HPDE6-E6E7 (cell line): ENCODE measurements at regions not wholly inside any gene's neighbourhood (a gene's known extent, or its start where the extent isn't known, plus 50 kb on each side); places are given as distances from the start of the nearest gene placed in this dataset.
A peak's percentile ranks its signal among the peaks of the same experiment; 100 is the strongest.
"Not testable (repeated sequence)": the region's sequence is repeated elsewhere in the genome, so short reads cannot be mapped to it uniquely, and the experiment has no call there.

Source experiments
- DNase-seq: peaks from one replicate; pipeline ENCODE4 v3.0.0; 2011; ENCODE audit warnings: missing footprints; ENCODE audit errors: extremely low spot score

DNA sequence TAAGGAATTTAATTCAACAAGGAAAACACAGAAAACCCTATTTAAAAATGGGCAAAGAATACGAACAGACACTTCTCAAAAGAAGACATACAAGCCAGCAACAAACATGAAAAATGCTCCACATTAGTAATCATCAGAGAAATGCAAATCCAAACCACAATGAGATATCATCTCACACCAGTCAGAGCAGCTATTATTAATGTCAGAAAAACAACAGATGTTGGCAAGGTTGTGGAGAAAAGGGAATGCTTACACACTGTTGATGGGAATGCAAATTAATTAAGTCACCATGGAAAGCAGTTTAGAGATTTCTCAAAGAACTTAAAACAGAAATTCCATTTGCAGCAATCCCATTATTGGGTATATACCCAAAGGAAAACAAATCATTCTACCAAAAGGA lies 55.2 kb downstream of the GCC1 start:
- DNase-seq: no peak

DNA sequence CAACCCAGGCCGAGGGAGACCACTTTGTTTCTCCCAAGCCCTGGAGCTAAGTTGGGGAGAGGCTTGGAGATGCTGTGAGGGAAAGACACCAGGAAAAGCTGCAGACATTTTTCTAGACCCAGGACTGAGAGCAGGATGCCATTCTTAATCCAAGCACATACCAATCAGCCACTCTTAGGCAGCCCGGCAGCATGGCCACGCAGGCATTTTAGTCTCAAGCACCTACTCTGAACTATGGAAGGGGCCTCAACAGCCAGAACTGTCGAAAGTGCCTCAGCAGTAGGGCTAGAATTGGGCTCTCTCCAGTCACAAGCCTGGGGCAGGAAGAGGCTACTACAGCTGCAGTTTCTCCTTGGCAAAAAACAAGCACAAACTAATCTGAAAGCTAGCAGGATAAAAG lies 57.8 kb downstream of the GCC1 start:
- no peak for DNase-seq

DNA sequence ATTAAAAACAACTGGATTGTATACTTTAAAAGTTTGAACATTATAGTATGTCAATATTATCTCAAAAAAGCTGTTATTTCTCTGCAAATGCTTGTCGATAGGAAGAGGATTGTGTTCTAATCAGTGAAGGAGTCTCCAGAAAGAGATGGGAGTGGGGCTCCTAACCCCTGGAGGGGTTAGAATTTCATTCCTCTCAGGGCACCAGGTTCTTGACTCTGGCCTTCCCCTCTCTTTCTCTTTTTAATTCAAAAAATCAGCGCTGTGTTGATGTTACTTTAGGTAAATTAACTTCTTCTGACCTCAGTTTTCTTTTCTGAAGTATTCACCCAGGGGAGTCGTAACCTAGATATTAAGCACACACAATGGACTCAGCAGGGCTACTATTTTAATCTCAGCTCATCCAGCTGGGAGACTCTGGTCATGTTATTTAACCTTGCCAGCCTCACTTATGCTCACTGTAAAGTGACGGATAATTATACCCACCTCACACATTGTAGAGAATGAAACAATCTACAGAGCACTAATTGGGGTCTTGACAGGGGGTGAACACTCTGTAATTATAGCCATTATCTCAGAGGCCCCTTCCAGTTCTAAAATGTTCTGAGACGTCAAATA lies 59.4 kb downstream of the GCC1 start:
- no peak for DNase-seq

DNA sequence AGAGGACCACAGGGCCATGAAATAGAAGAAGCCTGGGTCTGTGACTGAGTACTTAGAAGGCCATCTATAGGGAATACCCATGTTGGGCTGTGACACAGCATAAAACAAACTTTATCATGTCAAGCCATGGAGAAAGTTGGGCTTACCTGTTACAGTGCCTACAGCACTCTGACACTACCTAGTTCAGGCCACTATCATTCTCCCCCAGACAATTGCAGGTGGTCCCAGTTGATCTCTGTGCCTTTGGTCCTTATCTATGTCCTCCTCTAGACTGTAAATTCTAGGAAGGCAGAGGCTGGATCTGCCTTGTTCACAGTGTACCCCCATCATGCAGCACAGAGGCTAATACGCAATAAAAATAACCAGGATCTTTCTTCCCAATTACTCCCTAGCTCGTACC lies 69.1 kb downstream of the GCC1 start:
- DNase-seq: no peak

DNA sequence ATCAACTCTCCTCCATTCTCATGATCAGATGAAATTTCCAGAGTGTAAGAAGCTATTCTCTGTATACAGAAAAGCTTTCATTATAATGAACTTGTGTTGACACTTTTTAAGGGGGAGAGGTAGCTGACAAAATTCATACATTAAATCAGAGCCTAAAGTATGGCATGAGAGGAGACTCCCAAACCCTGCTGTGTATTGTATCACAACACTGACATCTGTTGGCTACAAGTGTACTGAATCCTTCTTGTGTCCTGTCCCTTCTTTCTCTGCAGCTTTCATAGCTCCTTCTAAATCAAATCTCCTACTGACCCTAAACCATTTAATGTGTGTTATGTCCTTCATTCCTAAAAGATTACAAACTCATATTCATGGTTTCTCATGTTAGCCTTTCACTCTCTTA lies 70.9 kb downstream of the GCC1 start:
- peak; percentile 41 for DNase-seq

DNA sequence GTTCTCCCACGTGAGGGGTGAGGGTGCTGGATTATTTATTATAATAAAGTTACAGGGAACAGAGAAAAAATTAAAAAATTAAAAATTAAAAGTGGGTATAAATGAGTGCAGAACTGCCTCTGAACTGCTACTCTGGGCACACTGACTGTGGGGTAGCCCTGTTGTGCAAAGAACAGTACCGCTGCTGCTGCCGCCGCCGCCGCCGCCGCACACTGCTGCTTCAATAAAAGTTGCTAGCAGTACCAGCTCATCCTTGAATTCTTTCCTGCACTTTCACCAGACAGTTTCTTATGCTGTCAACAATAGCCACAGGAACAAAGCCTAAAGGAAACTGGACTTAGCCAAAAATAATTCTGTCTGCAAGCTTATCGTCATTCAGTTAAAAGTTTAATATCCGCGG lies 72.1 kb downstream of the GCC1 start:
- DNase-seq: no peak

DNA sequence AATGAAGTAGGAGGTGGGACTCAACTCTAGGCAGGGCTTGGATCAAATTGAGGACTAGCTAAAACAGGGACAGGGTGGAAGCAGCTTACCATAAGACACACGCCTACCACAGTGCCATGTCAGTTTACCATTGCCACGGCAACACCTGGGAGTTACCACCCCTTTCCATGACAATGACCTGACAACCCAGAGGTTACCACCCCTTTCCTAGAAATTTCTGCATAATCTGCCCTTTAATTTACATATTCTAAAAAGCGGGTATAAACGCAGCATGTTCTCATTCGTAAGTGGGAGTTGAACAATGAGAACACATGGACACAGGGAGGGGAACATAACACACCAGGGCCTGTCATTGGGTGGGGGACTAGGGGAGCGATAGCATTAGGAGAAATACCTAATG lies 72.7 kb downstream of the GCC1 start:
- no peak for DNase-seq

DNA sequence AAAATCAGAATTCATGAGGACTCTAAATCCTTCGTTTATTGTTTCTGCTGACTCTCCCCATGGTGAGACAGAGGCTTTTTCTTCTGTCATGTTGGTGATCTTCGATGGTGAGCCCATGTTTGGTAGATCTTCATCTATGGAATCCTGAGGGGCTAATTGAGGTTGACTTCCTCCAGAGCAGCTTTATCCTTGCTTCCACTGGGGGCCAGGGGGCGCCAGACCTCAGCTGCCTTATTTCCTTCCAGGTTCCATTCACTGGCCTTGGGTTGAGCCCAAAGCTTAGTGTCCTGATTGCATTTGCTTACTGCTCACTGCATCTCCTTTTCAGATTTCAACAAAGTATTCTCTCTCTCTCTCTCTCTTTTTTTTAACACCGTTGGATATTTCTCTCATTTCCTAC lies 80.7 kb downstream of the GCC1 start:
- no peak for DNase-seq

DNA sequence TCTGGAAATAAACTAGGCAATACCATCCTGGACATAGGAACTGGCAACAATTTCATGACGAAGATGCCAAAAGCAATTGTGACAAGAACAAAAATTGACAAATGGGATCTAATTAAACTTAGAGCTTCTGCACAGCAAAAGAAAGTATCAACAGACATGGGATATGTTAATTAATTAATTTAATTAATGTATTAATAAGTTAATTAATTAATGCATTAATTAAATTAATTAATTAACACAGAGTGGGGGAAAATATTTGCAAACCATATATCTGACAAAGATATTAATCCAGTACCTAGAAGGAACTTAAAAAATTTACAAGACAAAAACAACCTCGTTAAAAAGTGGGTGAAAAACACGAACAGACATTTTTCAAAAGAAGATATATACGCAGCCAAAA lies 83.6 kb downstream of the GCC1 start:
- no peak for DNase-seq

DNA sequence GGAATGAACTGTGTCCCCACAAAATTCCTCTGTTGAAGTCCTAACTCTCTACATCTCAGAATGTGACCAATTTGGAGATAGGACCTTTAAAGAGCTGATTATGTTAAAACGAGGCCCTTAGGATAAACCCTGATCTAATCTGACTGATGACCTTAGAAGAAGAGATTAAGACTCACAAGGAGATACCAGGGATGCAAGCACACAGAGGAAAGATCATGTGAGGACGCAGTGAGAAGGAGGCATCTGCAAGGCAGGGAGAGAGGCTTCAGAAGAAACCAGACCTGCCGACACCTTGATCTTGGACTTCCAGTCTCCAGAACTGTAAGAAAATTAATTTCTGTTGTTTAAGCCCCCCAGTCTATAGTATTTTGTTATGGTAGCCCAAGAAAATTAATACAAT lies 94.9 kb upstream of the ZNF800 start:
- DNase-seq: no peak

DNA sequence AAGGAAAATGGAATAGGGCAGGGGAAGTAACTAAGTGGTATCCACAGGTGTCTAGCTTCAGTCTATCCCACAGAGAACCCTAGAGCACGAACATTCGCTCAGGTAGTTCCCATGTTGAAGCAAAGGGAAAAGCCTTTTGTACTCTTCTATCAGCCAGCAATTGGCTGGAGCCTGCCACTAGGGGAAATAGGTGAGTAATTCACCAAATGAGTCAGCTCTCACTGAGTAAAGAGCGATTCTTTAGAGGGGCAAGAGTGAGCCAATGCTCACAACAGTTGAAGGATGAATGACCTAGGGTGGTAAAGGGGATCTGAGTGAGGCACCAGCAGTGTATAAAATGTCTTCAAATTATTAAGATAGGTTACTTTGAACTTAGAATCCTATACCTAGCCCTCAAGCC lies 94.1 kb upstream of the ZNF800 start:
- DNase-seq: peak; percentile 4

DNA sequence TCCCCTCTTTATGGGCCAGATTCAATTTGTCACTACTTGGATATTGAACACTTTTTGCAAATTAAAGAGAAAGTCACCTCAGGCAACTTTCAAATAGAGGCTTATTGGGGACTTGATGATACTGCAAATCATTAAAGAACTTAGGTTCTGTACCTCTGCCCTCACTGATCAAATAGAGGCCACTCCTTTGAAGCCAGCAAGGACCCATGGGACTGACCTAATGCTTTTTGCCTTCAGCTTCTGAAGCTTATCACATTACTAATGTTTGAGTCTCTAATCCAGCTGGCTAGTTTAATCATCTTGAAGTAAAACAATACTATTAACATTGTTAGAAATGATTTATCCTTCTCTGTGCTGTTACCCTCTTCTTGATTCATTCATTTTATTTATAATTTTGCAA lies 93.0 kb upstream of the ZNF800 start:
- no peak for DNase-seq

DNA sequence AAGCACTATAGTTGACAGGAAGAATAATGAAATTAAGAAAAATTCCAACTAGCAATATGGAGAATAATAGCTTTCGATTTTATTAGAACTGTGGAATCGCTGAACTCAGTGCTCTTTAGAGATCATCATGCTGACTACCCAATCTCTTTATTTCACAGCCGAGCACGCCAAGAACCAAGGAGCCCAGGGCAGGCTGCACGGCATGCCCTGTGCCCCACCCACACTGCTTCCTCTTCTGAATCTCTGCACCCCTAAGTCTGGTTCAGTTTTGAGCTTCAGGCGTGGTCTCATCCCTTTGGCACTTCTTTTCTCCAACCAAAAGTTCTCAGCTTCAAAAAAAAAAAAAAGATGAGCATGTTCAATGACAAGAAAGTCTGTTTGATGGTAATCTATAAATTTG lies 92.4 kb upstream of the ZNF800 start:
- no peak for DNase-seq

DNA sequence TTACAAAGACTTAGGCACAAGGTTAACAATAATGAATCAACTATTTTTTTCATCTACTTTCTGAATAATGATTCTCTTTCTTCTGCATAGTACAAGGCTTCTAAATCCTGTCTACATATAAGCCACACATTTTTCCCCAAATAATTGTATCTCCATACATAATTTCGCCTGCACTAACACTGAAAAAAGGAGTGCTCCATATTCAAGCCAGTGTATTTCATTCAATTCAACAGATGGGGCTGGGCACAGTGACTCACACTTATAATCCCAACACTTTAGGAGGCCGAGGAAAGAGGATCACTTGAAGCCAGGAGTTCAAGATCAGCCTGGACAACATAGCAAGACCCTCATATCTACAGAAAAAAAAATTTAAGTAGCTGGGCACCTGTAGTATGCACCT lies 86.0 kb upstream of the ZNF800 start:
- no peak for DNase-seq

DNA sequence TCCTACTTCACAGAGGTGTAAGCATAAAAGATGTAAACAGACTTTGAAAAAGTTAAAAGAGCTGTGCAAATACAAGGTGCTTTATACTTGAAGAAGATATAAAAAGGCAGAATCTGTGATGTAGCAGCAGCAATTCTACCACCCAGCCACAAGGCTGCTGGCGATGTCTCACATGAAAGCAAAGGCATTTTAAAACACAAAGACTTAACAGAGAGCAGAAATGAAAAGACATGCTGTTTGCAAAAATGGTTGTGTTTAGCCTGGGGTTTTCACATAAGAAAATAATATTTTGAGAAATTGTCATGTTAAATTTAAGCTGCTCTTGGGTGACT lies 85.5 kb upstream of the ZNF800 start:
- DNase-seq: no peak

DNA sequence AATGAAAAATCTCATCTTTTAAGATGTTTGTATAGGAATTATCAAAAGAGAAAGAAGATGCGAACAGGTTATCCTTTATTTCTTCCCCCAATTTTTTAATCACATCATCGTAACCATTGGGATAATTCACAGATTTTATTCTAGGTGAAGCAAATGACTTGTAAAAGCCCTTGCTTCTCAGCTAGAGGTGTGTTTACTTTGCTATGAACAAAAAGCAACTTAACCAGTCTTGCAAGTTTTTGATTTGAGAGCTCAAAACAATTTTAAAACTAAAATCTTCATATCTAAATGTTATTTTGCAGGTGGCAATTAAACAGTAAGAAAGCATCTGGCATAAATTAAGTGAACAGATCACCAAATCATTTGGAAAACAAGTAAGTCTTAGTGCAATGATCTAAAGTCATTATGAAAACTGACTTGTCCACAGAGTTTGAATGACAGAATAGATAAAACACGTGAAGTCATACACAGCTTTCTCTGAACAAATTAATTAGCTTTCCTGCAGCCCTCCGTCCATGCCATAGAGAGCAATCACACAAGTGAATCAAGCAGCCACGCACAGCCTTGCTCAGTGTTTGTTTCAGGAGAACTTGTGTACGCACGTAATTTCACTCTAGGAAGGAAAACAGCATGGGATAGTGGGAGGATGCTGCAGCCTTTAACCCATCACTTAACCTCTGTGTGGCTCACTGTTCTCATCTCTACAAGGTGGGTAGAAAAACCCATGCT lies 85.0 kb upstream of the ZNF800 start:
- DNase-seq: no peak

DNA sequence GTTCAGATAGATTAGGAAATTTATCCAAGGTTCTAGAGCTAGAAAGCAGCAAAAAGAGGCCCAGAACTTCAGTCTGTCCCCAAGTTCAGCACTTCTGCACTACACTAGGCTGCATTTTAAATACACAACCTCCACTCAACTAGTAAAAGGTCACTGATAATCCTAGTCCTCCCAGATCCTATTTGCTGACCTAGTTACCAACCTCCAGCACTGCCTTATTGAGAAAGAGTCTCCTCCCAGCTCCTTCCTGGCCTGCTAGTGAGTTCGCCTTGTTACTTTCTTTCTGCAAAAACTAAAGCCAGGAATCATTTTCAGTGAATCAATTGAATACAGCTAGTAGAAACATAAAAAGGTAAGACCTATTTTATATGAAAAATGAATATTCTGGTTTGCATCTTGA lies 84.1 kb upstream of the ZNF800 start:
- no peak for DNase-seq

DNA sequence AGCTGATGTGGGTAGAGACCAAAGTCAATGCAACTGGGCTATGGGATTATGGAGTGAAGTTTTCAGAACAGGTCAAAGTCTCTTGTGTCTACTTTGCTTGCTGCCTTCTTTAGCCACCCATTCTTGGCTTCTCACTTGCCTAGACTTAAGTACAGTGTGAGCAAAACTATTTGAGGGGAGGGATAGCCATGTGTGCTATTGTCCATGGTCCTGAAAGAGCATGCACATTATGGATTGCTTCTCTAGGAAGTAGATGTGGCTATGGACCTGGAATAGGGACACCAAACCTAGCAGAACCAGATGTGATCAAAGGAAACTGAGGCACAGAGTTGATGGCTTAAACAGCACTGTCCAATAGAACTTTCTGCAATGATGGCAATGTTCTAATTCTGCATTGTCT lies 81.9 kb upstream of the ZNF800 start:
- no peak for DNase-seq

DNA sequence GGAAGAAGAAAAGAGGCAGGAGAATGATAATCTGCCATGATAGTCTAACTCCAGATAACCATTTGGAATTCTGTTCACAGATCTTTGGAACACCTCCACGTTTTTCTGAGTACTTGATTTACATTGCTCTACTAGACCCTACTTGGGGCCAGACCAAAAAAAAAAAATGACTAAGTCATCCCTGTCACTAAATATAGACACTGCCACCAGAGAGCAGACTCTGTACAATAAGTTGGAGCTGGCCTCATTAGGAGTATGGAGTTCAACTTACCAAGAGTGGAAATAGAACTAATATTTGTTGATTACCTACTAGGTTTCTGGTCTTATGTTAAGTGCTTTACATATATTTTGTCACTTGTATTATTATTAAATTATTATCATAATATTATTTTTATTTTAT lies 80.9 kb upstream of the ZNF800 start:
- DNase-seq: no peak

DNA sequence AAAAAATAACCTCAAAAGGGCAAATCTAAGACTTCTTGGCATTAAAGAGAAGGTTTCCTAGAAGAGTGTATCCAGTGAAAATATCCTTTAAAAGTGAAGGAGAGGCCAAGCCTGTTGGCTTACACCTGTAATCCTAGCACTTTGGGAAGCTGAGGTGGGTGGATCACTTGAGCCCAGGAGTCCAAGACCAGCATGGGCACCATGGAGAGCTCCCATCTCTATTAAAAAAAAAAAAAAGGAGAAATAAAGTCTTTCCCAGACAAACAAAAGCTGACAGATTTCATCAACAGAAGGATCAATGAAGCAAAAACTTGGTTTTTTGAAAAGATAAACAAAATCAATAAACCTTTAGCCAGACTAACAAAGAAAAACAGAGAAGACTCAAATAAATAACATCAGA lies 67.6 kb upstream of the ZNF800 start:
- no peak for DNase-seq

DNA sequence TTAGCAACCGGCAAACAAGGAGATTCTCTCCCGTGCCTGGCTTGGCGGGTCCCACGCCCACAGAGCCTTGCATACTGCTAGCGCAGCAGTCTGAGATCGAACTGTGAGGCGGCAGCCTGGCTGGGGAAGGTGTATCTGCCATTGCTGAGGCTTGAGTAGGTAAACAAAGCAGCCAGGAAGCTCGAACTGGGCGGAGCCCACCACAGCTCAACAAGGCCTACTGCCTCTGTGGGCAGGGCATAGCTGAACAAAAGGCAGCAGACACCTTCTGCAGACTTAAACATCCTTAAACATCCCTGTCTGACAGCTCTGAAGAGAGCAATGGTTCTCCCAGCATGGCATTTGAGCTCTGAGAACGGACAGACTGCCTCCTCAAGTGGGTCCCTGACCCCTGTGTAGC lies 58.8 kb upstream of the ZNF800 start:
- not testable (repeated sequence) for DNase-seq

DNA sequence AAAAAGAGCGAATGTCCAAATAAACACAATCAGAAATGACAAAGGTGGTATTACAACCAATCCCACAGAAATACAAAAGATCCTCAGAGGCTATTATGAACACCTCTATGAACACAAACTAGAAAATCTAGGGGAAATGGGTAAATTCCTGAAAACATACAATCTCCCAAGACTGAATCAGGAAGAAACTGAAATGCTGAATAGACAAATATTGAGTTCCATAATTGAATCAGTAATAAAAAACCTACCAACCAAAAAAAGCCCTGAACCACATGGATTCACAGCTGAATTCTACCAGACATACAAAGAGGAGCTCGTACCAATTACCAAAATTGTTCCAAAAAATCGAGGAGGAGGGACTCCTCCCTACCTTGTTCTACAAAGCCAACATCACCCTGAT lies 56.1 kb upstream of the ZNF800 start:
- DNase-seq: no peak

DNA sequence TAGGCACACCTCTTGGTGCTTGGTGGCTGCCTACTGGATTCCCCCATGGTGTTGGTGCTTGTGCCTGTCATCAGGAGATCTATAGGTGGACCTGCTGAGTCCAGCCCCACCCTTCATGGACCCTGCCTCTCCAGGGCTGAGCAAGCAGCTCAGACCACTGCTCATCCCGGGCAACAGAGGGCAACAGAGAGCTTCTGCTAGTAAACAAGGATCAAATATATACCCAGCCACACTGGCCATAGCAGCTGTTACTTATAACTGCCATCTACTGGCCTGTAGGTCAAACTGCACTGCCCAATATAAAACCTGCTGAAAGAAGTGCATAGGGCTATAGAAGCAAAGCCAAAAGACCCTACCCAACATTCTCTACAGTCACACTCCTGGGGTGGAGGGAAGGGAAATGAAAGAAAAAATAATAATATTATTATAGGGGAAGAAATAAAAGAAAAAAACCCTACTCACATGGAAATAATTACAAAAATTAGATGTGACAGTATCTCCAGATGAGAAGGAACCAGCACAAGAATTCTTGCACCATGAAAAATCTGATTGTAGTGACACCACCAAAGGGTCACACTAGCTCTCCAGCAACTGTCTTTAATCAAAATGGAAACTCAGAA lies 54.9 kb upstream of the ZNF800 start:
- DNase-seq: no peak

DNA sequence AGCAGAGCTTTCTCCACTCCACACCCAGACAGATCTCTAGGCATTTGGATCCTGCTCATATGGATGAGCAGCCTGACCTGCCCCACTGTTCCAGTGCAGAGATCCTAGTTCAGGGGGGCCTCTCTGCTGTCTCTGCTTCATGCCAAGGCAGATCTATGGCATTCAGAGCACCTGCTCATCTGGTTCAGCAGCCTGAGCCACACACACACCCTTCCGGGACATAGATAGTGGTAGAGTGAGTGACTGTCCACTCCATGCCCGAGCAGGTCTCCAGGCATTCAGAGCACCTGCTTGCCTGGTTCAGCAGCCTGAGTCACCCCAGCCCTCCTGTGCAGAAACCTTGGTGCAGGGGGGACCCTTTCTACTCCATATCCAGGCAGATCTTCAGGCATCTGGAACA lies 54.3 kb upstream of the ZNF800 start:
- DNase-seq: no peak
